ENCODE measurements at regions not wholly inside any gene's neighbourhood (a gene's known extent, or its start where the extent isn't known, plus 50 kb on each side); places are given as distances from the start of the nearest gene placed in this dataset.

DNA sequence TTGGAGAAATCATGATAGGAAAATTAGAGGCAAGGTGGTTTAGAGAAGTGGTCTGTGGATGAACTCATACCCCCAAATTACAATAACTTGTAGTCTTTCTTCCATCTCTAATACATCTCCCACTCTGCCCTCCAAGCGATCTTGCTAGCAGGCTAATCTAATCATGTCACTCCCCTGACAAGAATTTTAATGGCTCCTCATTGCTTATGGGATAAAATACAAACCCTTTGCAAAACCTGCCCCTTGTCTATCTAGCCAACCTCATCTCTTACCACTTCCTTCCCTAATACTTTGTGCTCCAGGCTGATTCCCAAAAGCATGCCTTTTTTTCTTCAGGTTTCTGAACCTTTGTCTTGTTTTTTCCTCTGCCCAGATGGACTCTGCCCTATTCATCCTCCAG lies 71.3 kb upstream of the LRRN2 start:
- WGBS, 3 donors, result 55 to 79% (median 71%) methylated on average over 1 of the region's 1 CpG
- no peak overlapping the region for H3K4me3 ChIP-seq
- no peaks in the 10 kb centered on the region for H3K36me3 ChIP-seq
- no peaks in the 10 kb centered on the region for H3K4me1 ChIP-seq (ENCODE audit: insufficient read depth)
- no peaks in the 10 kb centered on the region for H3K9me3 ChIP-seq
- TF ChIP-seq POLR2A (IDR thresholded peaks at IDR 0.05) (no peak), EP300 (IDR thresholded peaks at IDR 0.05) (no peak)
- TF ChIP-seq, protein P1, sequence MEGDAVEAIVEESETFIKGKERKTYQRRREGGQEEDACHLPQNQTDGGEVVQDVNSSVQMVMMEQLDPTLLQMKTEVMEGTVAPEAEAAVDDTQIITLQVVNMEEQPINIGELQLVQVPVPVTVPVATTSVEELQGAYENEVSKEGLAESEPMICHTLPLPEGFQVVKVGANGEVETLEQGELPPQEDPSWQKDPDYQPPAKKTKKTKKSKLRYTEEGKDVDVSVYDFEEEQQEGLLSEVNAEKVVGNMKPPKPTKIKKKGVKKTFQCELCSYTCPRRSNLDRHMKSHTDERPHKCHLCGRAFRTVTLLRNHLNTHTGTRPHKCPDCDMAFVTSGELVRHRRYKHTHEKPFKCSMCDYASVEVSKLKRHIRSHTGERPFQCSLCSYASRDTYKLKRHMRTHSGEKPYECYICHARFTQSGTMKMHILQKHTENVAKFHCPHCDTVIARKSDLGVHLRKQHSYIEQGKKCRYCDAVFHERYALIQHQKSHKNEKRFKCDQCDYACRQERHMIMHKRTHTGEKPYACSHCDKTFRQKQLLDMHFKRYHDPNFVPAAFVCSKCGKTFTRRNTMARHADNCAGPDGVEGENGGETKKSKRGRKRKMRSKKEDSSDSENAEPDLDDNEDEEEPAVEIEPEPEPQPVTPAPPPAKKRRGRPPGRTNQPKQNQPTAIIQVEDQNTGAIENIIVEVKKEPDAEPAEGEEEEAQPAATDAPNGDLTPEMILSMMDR (IDR thresholded peaks at IDR 0.05), result no peak
- no peak overlapping the region for H3K27ac ChIP-seq
- no peaks in the 10 kb centered on the region for H3K27me3 ChIP-seq
- intact Hi-C loops (cut with DNase I), result no loop called here
- no peak for DNase-seq

DNA sequence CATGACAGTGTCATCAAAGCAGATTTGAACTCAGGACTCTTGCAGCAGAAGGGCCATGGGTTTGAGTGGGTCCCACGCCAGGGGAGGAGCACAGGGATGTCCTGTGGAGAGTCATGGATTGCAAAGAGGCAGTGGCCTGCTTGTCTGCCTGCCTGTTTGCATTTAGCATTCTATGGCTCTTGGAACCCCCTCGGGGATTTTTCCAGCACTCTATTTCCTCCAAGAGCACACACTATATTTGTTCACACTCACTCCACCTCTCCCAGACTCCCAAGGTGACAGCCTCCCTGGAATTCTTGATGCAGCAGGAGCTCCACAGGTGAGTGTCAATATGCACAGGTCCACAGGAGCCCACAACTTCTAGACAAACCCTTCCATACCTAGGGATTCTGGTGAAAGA lies 73.1 kb upstream of the LRRN2 start:
- DNase-seq, result no peak
- Histone ChIP-seq H3K9me3 (no peaks in the 10 kb centered on the region), H3K4me3 (no peak overlapping the region), H3K27me3 (no peaks in the 10 kb centered on the region), H3K4me1 (ENCODE audit: insufficient read depth) (no peaks in the 10 kb centered on the region), H3K36me3 (no peaks in the 10 kb centered on the region), H3K27ac (no peak overlapping the region)
- intact Hi-C loops (cut with DNase I), result no loop called here
- TF ChIP-seq EP300 (IDR thresholded peaks at IDR 0.05) (no peak), POLR2A (IDR thresholded peaks at IDR 0.05) (no peak)
- TF ChIP-seq, protein P1 (IDR thresholded peaks at IDR 0.05), result no peak
- 61 to 80% (median 72%) methylated on average over 2 of the region's 2 CpGs for WGBS, 3 donors

DNA sequence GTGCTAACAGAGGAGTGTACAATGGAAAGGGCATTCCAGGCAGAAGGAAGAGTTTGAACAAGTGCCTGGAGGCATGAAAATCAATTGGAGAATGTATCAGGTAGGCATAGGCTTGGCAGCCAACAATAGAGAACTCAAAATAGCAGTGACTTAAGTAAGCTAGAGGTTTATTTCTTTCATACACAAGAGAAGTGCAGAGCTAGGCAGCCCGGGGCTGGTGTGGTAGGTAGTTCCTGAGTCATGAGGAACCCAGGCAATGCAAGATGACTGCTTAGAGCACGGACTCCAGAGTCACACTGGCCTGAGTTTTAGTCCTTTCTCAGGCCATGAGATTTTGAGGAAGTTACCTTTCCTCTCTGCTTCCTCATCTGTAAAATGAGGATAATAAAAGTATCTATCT lies 74.8 kb upstream of the LRRN2 start:
- no peak for DNase-seq
- Histone ChIP-seq H3K27me3 (no peaks in the 10 kb centered on the region), H3K4me3 (no peak overlapping the region), H3K9me3 (no peaks in the 10 kb centered on the region), H3K27ac (no peak overlapping the region), H3K36me3 (no peaks in the 10 kb centered on the region), H3K4me1 (ENCODE audit: insufficient read depth) (peaks cover 3% of the 10 kb centered on the region)
- TF ChIP-seq POLR2A (IDR thresholded peaks at IDR 0.05) (no peak), EP300 (IDR thresholded peaks at IDR 0.05) (no peak)
- TF ChIP-seq, protein P1 (IDR thresholded peaks at IDR 0.05), result no peak
- 86 to 94% (median 88%) methylated on average over 2 of the region's 2 CpGs for WGBS, 3 donors
- intact Hi-C loops (cut with DNase I), result loop anchor here in 1 of 4 donors (10.0 kb wide), 1 partner anchor 196 kb away; no protein-coding TSS in a partner anchor

DNA sequence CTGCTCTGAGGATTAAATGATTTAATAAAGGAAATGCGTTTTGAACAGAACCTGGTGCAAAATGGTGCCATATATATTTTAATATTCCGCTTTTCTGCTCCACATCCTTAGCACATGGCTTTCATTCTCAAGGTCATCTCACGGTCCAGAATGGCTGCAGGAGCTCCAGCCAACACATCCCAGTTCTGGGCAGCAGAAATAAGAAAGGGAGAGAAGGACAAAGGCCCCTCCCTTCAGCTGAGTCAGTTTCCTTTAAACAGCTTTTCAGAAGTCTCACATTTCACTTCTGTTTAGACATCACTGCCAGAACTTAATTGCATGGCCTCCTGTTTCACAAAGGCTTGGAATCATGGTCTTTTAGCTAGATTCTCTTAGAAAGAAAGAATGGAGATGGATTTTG lies 75.2 kb upstream of the LRRN2 start:
- Histone ChIP-seq H3K9me3 (no peaks in the 10 kb centered on the region), H3K27me3 (no peaks in the 10 kb centered on the region), H3K4me1 (ENCODE audit: insufficient read depth) (peaks cover 3% of the 10 kb centered on the region), H3K4me3 (no peak overlapping the region), H3K36me3 (no peaks in the 10 kb centered on the region), H3K27ac (no peak overlapping the region)
- intact Hi-C loops (cut with DNase I), result loop anchor here in 1 of 4 donors (10.0 kb wide), 1 partner anchor 196 kb away; no protein-coding TSS in a partner anchor
- TF ChIP-seq, protein P1 (IDR thresholded peaks at IDR 0.05), result no peak
- TF ChIP-seq EP300 (IDR thresholded peaks at IDR 0.05) (no peak), POLR2A (IDR thresholded peaks at IDR 0.05) (no peak)
- no peak for DNase-seq
- WGBS, 3 donors, result 84 to 93% (median 86%) methylated on average over 3 of the region's 3 CpGs

Data from ovary (tissue), 7 donors.